ENCODE measurements at regions not wholly inside any gene's neighbourhood (a gene's known extent, or its start where the extent isn't known, plus 50 kb on each side); places are given as distances from the start of the nearest gene placed in this dataset.
A peak's percentile ranks its signal among the peaks of the same experiment; 100 is the strongest.

- intact Hi-C loops (cut with DNase I): no loop called here
- DNase-seq: no peak
- Histone ChIP-seq H3K27ac (no peak overlapping the region), H3K27me3 (peaks cover 26% of the 10 kb centered on the region), H3K4me3 (no peak overlapping the region), H3K36me3 (replicated peaks in 1 of 2) (no peaks in the 10 kb centered on the region), H3K9me3 (replicated peaks in 1 of 3) (no peaks in the 10 kb centered on the region), H3K4me1 (replicated peaks in 1 of 2) (no peaks in the 10 kb centered on the region)
- 87 to 93% (median 89%) methylated on average over 16 of the region's 16 CpGs for WGBS, 4 donors
- TF ChIP-seq, protein P1, sequence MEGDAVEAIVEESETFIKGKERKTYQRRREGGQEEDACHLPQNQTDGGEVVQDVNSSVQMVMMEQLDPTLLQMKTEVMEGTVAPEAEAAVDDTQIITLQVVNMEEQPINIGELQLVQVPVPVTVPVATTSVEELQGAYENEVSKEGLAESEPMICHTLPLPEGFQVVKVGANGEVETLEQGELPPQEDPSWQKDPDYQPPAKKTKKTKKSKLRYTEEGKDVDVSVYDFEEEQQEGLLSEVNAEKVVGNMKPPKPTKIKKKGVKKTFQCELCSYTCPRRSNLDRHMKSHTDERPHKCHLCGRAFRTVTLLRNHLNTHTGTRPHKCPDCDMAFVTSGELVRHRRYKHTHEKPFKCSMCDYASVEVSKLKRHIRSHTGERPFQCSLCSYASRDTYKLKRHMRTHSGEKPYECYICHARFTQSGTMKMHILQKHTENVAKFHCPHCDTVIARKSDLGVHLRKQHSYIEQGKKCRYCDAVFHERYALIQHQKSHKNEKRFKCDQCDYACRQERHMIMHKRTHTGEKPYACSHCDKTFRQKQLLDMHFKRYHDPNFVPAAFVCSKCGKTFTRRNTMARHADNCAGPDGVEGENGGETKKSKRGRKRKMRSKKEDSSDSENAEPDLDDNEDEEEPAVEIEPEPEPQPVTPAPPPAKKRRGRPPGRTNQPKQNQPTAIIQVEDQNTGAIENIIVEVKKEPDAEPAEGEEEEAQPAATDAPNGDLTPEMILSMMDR (IDR thresholded peaks at IDR 0.05): no peak
- no peak for TF ChIP-seq POLR2A (IDR thresholded peaks at IDR 0.05)
These were observed 181.6 kb upstream of the ALKAL2 start for GRCh38 chr2:469514-469913.

- intact Hi-C loops (cut with DNase I): no loop called here
- Histone ChIP-seq H3K4me1 (replicated peaks in 1 of 2) (no peaks in the 10 kb centered on the region), H3K27me3 (peaks cover 25% of the 10 kb centered on the region), H3K27ac (no peak overlapping the region), H3K36me3 (replicated peaks in 1 of 2) (no peaks in the 10 kb centered on the region), H3K9me3 (replicated peaks in 1 of 3) (no peaks in the 10 kb centered on the region), H3K4me3 (peak overlapping the region in 1 of 4 donors; percentile 11)
- no peak for DNase-seq
- TF ChIP-seq, protein P1 (IDR thresholded peaks at IDR 0.05): no peak
- TF ChIP-seq POLR2A (IDR thresholded peaks at IDR 0.05): no peak
- WGBS, 4 donors: 20 to 24% (median 22%) methylated on average over 28 to 29 of the region's 29 CpGs
These were observed 180.9 kb upstream of the ALKAL2 start for GRCh38 chr2:468648-469336.

DNA sequence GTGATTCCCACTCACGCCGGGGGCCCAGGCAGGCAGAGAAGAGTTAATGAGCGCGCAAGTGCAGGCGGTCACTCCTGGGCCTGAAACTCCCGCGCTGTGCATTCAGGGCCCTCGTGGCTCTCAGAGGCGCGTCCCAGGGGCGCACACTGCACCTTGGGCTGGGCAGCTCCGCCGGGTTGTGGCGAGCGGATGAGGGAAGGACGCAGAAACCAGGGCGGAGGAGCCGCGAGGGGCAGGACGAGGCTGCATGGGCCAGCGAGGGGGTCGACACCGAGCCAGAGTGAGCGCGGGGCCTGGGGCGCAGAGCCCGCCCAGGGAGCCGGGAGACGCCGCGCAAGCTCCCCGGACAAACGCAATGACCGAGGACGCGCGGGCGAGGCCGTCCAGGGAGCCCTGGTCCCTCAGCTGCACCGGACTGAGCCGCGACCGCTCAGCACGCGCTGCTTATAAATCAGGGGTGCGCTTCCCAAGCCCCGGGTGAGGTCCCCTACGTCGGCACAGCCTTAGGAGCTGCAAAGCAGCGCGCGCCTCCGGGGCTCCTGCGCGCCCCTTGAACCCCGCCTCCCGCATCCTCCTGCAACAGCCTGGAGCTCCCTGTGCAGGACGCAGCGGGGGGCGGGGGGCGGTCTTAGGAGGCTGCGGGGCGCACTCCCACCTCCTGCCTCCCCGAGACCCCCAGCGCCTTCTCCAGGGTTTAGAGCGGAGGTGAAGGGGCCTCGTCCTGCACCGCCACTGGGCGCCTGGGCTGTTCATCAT lies 180.2 kb upstream of the ALKAL2 start:
- Histone ChIP-seq H3K4me3 (peak overlapping the region in 1 of 4 donors; percentile 11), H3K9me3 (replicated peaks in 1 of 3) (no peaks in the 10 kb centered on the region), H3K4me1 (replicated peaks in 1 of 2) (no peaks in the 10 kb centered on the region), H3K27me3 (peaks cover 25% of the 10 kb centered on the region), H3K27ac (no peak overlapping the region), H3K36me3 (replicated peaks in 1 of 2) (no peaks in the 10 kb centered on the region)
- intact Hi-C loops (cut with DNase I): no loop called here
- WGBS, 4 donors: 0 to 3% (median 1%) methylated on average over 6 to 69 of the region's 69 CpGs
- TF ChIP-seq, protein P1 (IDR thresholded peaks at IDR 0.05): no peak
- no peak for TF ChIP-seq POLR2A (IDR thresholded peaks at IDR 0.05)
- DNase-seq: no peak

DNA sequence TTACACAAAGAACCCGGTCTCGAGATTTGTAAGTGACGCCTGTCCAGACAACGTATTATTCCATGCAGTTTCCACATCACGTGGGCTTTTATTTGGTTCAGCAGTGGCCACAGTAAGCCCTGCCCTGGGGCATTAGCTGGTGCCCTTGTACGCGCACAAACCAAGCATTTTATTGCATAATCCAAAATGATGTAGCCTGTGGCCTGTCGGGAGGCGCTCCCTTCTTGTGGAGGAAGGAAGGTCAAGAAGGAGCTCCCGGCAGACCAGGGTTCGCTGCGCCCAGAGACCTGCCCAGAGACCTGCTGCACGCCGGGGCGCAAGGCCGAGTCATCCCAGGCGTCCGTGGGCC lies 179.6 kb upstream of the ALKAL2 start:
- no peak overlapping the region for H3K4me3 ChIP-seq
- intact Hi-C loops (cut with DNase I): no loop called here
- peaks cover 25% of the 10 kb centered on the region for H3K27me3 ChIP-seq
- no peak for DNase-seq
- no peaks in the 10 kb centered on the region for H3K4me1 ChIP-seq (replicated peaks in 1 of 2)
- H3K9me3 ChIP-seq (replicated peaks in 1 of 3): no peaks in the 10 kb centered on the region
- no peak overlapping the region for H3K27ac ChIP-seq
- H3K36me3 ChIP-seq (replicated peaks in 1 of 2): no peaks in the 10 kb centered on the region
- TF ChIP-seq, protein P1 (IDR thresholded peaks at IDR 0.05): no peak
- TF ChIP-seq POLR2A (IDR thresholded peaks at IDR 0.05): no peak
- WGBS, 4 donors: 24 to 57% (median 32%) methylated on average over 8 to 18 of the region's 18 CpGs
